T1000 (cell line): ENCODE measurements at regions not wholly inside any gene's neighbourhood (a gene's known extent, or its start where the extent isn't known, plus 50 kb on each side); places are given as distances from the start of the nearest gene placed in this dataset.

Experiments
- DNase-seq: peaks from one replicate; lab custom pipeline; 2025; ENCODE audit warnings: mixed read lengths; lab: John Stamatoyannopoulos, UW

GRCh38 chr15:93479715-93480114 is 390.7 kb upstream of the RGMA start:
- no peak for DNase-seq

GRCh38 chr15:93478947-93479346 is 389.9 kb upstream of the RGMA start:
- DNase-seq: no peak

- no peak for DNase-seq
Measured at GRCh38 chr15:93477721-93478120, 388.7 kb upstream of the RGMA start.

GRCh38 chr15:93477188-93477587 is 388.2 kb upstream of the RGMA start:
- DNase-seq: no peak

GRCh38 chr15:93476491-93477177 is 387.6 kb upstream of the RGMA start:
- DNase-seq: no peak

GRCh38 chr15:93474728-93475127 is 385.7 kb upstream of the RGMA start:
- no peak for DNase-seq

- DNase-seq: no peak
Measured at GRCh38 chr15:93469994-93470393, 381.0 kb upstream of the RGMA start.

- DNase-seq: peak; percentile 6
Measured at GRCh38 chr15:93467337-93467736, 378.3 kb upstream of the RGMA start.

- no peak for DNase-seq
Measured at GRCh38 chr15:93466380-93466779, 377.4 kb upstream of the RGMA start.

GRCh38 chr15:93462690-93463089 is 373.7 kb upstream of the RGMA start:
- DNase-seq: no peak

- no peak for DNase-seq
Measured at GRCh38 chr15:93460717-93461116, 371.7 kb upstream of the RGMA start.

GRCh38 chr15:93459396-93459795 is 370.4 kb upstream of the RGMA start:
- no peak for DNase-seq

GRCh38 chr15:93458597-93458996 is 369.6 kb upstream of the RGMA start:
- DNase-seq: no peak

GRCh38 chr15:93454788-93455187 is 365.8 kb upstream of the RGMA start:
- no peak for DNase-seq

GRCh38 chr15:93452537-93453211 is 363.7 kb upstream of the RGMA start:
- no peak for DNase-seq

- DNase-seq: no peak
Measured at GRCh38 chr15:93451822-93452221, 362.8 kb upstream of the RGMA start.

GRCh38 chr15:93451265-93451664 is 362.3 kb upstream of the RGMA start:
- no peak for DNase-seq

- no peak for DNase-seq
Measured at GRCh38 chr15:93449798-93450197, 360.8 kb upstream of the RGMA start.

- no peak for DNase-seq
Measured at GRCh38 chr15:93438310-93438709, 349.3 kb upstream of the RGMA start.

- DNase-seq: no peak
Measured at GRCh38 chr15:93432474-93432873, 343.5 kb upstream of the RGMA start.

- no peak for DNase-seq
Measured at GRCh38 chr15:93428807-93429351, 339.9 kb upstream of the RGMA start.

GRCh38 chr15:93428150-93428549 is 339.1 kb upstream of the RGMA start:
- no peak for DNase-seq

- DNase-seq: no peak
Measured at GRCh38 chr15:93424131-93424530, 335.1 kb upstream of the RGMA start.

- no peak for DNase-seq
Measured at GRCh38 chr15:93422476-93422875, 333.5 kb upstream of the RGMA start.
